Loucy (cell line): ENCODE measurements at regions not wholly inside any gene's neighbourhood (a gene's known extent, or its start where the extent isn't known, plus 50 kb on each side); places are given as distances from the start of the nearest gene placed in this dataset.

Experiments
- H2AFZ ChIP-seq: fragments of 200-600 bp; sonication (generic); 2 replicates; pipeline ENCODE4 v1.6.0; 2016; ENCODE audit warnings: antibody characterized with exemption, mild to moderate bottlenecking, low read length, moderate library complexity
- H3F3A ChIP-seq: fragments of 200-600 bp; 2 replicates; pipeline ENCODE4 v1.6.0; 2016; ENCODE audit warnings: antibody characterized with exemption, low read depth, mild to moderate bottlenecking
- H3K27me3 ChIP-seq: fragments of 200-600 bp; sonication (generic); 2 replicates; pipeline ENCODE4 v1.6.1; 2014; ENCODE audit warnings: low read length, mild to moderate bottlenecking; ENCODE audit not compliant: insufficient read depth, poor library complexity, severe bottlenecking
- H3K36me3 ChIP-seq: fragments of 200-600 bp; sonication (generic); 2 replicates; pipeline ENCODE4 v1.6.1; 2016; ENCODE audit warnings: low read length; ENCODE audit not compliant: insufficient read depth
- H3K4me1 ChIP-seq: fragments of 200-600 bp; sonication (generic); 2 replicates; pipeline ENCODE4 v1.5.1; 2014; ENCODE audit warnings: low read length, mild to moderate bottlenecking; ENCODE audit not compliant: insufficient read depth, poor library complexity, severe bottlenecking
- H3K4me2 ChIP-seq: fragments of 200-600 bp; sonication (generic); 2 replicates; pipeline ENCODE4 v1.6.0; 2014; ENCODE audit warnings: antibody characterized with exemption, low read length, low read depth, mild to moderate bottlenecking; ENCODE audit not compliant: poor library complexity, severe bottlenecking
- H3K4me3 ChIP-seq: fragments of 200-600 bp; sonication (generic); 2 replicates; pipeline ENCODE4 v1.5.1; 2014; ENCODE audit warnings: low read length, mild to moderate bottlenecking, mixed read lengths; ENCODE audit not compliant: poor library complexity, severe bottlenecking
- H3K79me2 ChIP-seq: fragments of 200-600 bp; sonication (generic); 2 replicates; pipeline ENCODE4 v1.6.1; 2014; ENCODE audit warnings: low read length; ENCODE audit not compliant: insufficient read depth
- H3K9ac ChIP-seq: fragments of 200-600 bp; sonication (generic); 2 replicates; pipeline ENCODE4 v1.6.0; 2014; ENCODE audit warnings: mild to moderate bottlenecking, low read depth, low read length, moderate library complexity; ENCODE audit not compliant: poor library complexity, severe bottlenecking
- H3K9me2 ChIP-seq: fragments of 200-600 bp; sonication (generic); replicated peaks from 2 replicates; pipeline ENCODE4 v1.6.1; 2016; ENCODE audit warnings: low read depth, low read length, mixed read lengths
- H3K9me3 ChIP-seq: fragments of 200-600 bp; sonication (generic); 2 replicates; pipeline ENCODE4 v1.6.1; 2014; ENCODE audit warnings: mild to moderate bottlenecking, antibody characterized with exemption, low read length, low read depth; ENCODE audit not compliant: insufficient read depth
- H4K20me1 ChIP-seq: fragments of 200-600 bp; sonication (generic); 2 replicates; pipeline ENCODE4 v1.6.0; 2014; ENCODE audit warnings: antibody characterized with exemption, low read length, mild to moderate bottlenecking; ENCODE audit not compliant: insufficient read depth, poor library complexity, severe bottlenecking
- EZH2phosphoT487 ChIP-seq: fragments of 200-600 bp; IDR thresholded peaks from 2 replicates; pipeline ENCODE4 v1.6.1; 2018; ENCODE audit warnings: antibody characterized with exemption, mild to moderate bottlenecking, moderate library complexity, borderline replicate concordance
- TF ChIP-seq, protein P1 (sequence below): fragments of 200-600 bp; sonication (generic); conservative IDR thresholded peaks from 2 replicates; pipeline ENCODE4 v1.5.1; 2014; ENCODE audit warnings: mild to moderate bottlenecking, antibody characterized with exemption, low read length

DNA sequence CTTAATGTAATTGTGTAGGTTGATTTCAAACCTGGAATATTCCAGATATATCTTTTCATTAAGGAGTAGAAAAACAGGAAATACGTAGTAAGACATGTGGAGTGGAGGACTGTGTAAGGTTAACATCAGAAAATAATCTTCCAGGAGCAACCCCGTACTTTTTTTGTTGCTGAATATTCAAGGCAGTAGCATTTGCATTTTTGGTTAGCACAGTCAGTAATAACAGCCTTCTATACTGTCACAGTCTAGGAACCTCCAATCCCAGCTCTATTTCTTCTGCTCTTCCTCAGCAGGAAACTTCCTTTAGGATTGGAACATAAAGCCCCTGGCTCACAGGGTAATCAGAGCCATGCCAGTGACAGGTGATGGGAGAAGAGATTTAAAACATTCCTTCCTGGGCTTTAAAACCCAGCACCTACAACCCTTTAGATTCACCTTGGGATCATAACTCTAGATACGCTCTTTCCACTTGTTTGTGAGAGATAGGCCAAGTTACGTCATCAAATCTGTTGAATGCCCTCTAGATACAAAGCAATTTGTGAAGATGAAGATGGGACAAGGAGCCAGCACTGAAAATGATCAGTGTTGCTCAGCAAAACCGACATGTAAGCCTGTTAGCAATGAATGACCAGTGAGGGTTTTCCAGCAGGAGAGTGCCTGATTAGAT is 248.5 kb upstream of the NPY start:
- Histone ChIP-seq H3K4me1 (peaks cover 8% of the 10 kb centered on the region), H3K27me3 (no peaks in the 10 kb centered on the region), H4K20me1 (no peaks in the 10 kb centered on the region), H3K9me3 (no peaks in the 10 kb centered on the region), H2AFZ (peak overlapping the region; percentile 87), H3K36me3 (no peaks in the 10 kb centered on the region), H3K79me2 (no peaks in the 10 kb centered on the region), H3K4me3 (peak overlapping the region; percentile 35), H3F3A (no peaks in the 10 kb centered on the region), H3K9ac (no peak overlapping the region), H3K9me2 (no peaks in the 10 kb centered on the region), H3K4me2 (peak overlapping the region; percentile 40)
- TF ChIP-seq EZH2phosphoT487: no peak
- TF ChIP-seq, protein P1, sequence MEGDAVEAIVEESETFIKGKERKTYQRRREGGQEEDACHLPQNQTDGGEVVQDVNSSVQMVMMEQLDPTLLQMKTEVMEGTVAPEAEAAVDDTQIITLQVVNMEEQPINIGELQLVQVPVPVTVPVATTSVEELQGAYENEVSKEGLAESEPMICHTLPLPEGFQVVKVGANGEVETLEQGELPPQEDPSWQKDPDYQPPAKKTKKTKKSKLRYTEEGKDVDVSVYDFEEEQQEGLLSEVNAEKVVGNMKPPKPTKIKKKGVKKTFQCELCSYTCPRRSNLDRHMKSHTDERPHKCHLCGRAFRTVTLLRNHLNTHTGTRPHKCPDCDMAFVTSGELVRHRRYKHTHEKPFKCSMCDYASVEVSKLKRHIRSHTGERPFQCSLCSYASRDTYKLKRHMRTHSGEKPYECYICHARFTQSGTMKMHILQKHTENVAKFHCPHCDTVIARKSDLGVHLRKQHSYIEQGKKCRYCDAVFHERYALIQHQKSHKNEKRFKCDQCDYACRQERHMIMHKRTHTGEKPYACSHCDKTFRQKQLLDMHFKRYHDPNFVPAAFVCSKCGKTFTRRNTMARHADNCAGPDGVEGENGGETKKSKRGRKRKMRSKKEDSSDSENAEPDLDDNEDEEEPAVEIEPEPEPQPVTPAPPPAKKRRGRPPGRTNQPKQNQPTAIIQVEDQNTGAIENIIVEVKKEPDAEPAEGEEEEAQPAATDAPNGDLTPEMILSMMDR: no peak

DNA sequence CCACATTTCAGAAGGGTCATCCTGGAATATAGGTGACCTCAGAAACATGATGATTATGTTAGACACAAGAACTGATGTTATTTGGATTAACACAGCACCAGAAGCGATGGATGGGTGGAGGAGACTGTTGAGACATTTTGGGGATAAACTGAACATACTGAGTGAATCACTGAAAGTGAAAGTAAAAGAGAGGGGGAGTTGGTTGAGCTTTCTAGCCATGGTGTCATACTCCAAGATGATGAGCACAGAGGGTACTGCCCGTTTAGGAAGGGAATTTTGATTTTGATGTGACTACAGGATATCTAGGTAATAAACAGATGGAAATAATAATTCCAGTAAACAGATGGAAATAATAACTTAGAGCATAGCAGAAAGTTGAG is 248.0 kb upstream of the NPY start:
- Histone ChIP-seq H2AFZ (peak overlapping the region; percentile 87), H3K27me3 (no peaks in the 10 kb centered on the region), H3K79me2 (no peaks in the 10 kb centered on the region), H3K36me3 (no peaks in the 10 kb centered on the region), H4K20me1 (no peaks in the 10 kb centered on the region), H3F3A (no peaks in the 10 kb centered on the region), H3K4me3 (peak overlapping the region; percentile 35), H3K9me2 (no peaks in the 10 kb centered on the region), H3K4me2 (peak overlapping the region; percentile 40), H3K9ac (no peak overlapping the region), H3K4me1 (peaks cover 8% of the 10 kb centered on the region), H3K9me3 (no peaks in the 10 kb centered on the region)
- TF ChIP-seq EZH2phosphoT487: no peak
- TF ChIP-seq, protein P1: no peak

DNA sequence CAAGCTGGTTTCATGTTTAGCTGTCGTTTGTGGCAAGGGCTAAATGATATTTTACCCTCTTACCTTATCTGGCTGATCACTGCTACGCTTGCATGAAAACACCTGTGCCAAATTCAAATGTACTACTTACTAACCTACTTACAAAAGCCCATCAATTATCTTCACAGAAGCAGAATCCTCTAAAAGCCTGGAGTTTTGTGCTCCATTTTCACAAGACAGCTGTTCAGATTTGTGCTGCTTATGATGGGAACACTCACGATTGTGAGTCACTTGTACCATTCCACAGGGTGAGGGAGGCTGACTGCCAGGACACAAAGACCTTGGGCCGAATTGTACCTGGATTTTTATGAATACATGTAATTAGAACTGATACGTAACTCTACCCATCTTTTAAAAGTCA is 245.0 kb upstream of the NPY start:
- TF ChIP-seq, protein P1: no peak
- TF ChIP-seq EZH2phosphoT487: no peak
- H3K4me1 ChIP-seq: peaks cover 8% of the 10 kb centered on the region
- no peaks in the 10 kb centered on the region for H3K9me2 ChIP-seq
- H3K36me3 ChIP-seq: no peaks in the 10 kb centered on the region
- H3K9me3 ChIP-seq: no peaks in the 10 kb centered on the region
- no peak overlapping the region for H3K4me2 ChIP-seq
- H3K4me3 ChIP-seq: no peak overlapping the region
- H3F3A ChIP-seq: no peaks in the 10 kb centered on the region
- H4K20me1 ChIP-seq: no peaks in the 10 kb centered on the region
- no peak overlapping the region for H2AFZ ChIP-seq
- H3K27me3 ChIP-seq: no peaks in the 10 kb centered on the region
- H3K9ac ChIP-seq: no peak overlapping the region
- no peaks in the 10 kb centered on the region for H3K79me2 ChIP-seq
